ENCODE measurements at regions not wholly inside any gene's neighbourhood (a gene's known extent, or its start where the extent isn't known, plus 50 kb on each side); places are given as distances from the start of the nearest gene placed in this dataset.
A peak's percentile ranks its signal among the peaks of the same experiment; 100 is the strongest.

DNA sequence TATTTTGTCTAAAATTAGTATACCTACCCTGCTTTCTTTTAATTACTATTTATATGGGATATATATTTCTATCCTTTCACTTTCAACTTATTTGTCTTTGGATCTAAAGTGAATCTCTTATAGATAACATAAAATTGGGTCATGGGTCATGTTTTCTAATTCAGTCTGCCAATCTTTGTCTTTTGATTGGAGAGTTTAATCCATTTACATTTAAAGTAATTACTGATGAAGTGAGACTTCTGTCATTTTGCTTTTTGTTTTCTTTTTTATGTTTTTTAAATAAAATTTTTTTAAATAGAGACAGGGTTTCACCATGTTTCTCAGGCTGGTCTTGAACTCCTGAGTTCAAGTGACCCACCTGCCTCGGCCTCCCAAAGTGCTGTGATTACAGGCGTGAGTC lies 50.5 kb upstream of the PRDM1 start:
- DNase-seq, result no peak

DNA sequence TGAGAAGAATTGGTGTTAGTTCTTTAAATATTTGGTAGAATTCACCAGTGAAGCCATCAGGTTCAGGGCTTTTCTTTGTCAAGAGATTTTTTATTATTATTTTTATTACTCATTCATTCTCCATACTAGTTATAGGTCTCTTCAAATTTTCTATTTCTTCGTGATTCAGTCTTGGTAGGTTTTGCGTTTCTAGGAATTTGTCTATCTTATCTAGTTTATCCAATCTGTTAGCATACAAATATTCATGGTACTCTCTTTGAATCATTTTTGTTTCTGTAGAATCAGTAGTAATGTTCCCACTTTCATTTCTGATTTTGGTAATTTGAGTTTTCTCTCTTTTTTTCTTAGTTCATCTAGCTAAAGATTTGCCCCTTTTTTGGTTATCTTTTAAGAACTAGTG lies 52.3 kb upstream of the PRDM1 start:
- DNase-seq, result no peak

DNA sequence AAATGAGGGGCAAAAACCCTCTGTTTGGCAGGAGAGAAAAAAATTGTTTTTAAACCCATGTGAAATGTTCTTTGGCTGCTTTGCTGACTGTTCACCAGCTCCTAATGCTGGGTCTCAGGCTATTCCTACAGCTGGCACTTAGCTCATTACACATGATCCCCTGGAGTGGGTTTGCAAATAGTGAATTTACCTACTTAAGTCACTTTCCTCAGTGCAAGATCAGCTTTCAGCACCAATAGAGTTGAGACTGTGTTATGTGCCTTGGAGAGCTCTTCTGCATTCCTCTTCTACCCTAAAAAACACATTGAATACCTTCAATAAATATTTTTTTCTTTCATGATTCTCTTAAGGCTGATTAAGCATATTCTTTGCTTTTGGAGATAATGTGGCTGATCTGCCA lies 58.4 kb upstream of the PRDM1 start:
- DNase-seq, result no peak

DNA sequence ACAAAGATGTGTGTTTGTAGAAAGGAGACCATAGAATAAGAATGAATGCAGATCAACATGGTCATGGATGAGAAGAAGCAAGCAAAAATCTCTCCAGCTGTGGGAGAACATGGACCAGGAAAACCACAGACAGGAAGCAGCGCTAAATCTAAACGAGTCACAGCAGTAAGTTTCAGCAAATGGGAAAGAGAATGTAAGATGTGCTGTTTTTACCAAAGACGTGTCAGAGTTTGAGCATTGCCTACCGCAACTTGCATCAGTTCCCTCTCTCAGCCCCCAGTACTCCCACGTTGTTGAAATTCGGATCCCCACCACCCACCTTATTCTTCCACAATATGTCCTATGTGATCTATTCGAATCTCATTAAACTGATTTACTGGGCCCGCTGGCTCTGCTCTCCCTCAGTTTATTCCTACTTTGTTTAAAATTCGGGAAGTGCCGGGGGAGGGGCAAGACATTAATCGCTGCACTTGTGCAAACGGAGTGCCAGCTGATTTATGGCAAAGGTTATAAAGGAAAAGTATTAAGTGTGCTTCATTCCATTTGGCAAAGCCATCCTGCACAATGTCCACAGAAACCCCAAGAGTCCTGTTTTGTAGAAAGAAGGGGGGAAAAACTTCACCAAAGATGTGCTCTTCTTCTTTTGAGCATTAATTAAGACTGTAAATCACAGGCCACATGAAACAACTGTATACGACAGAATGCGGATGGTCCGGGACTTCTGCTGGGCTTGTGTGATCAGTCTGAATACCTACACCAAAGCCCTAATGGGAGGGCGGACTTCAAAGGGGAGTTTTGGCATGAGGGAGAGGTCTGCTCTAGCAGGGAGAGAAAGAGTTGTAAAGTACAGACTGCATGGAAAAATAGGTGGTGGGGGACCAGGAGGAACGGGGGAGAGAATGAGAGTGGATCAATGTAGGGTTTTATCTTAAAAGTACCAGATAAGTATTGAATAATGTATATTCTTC lies 59.1 kb upstream of the PRDM1 start:
- DNase-seq, result no peak

DNA sequence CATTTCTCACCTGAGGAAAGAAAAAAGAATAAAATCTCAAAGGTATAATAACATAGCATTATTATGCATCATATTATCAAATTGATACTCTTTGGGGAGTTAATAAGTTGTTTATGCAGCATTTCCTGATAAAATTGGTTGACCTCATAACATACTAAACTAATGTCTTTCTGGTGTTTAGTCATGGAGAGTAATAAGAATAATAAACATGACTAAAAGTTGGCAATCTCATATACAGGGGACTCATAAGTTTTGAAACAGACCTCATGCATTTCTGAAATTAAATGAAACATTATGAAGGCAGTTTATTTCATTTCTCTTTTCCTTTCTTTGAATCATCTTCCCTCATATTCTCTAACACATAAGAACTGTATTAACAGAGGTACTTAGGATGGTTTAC lies 60.5 kb upstream of the PRDM1 start:
- no peak for DNase-seq

DNA sequence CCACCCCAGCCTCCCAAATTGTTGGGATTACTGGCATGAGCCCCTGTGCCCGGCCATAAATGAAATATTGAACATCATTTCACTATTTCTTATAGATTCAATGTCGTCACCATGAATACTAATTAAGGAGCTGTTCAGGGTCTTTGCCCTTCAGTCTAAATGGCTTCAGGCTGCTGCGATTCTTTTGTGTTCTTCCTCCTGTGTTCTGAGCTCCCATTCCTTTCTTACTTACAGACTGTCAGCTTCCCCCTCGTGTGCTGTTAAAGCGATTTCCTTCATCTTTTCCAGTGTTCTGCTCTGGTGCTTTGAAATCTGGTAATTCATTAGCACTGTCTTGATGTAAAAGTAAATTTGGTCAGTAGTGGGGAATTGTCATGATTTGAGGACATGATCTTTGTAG lies 63.3 kb upstream of the PRDM1 start:
- DNase-seq, result no peak

DNA sequence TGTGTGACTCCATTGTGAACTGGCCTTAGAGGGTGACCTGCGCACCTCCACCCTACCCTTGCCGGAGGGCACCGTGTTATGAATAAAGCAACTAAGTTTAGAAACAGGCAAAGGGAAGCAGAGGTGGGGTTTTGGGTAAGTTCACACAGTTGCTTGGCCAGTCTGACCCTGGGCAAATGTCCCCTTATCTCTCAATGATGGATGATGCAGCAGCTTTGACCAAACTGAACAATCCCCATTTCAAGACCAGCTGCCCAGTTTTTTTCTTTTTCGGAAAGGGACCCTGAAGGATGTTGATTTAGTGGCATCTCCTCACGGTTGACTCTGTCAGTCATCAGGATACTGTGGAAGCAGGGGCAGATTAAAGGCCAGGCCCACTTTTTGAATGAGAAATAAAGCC lies 68.7 kb upstream of the PRDM1 start:
- DNase-seq, result no peak

DNA sequence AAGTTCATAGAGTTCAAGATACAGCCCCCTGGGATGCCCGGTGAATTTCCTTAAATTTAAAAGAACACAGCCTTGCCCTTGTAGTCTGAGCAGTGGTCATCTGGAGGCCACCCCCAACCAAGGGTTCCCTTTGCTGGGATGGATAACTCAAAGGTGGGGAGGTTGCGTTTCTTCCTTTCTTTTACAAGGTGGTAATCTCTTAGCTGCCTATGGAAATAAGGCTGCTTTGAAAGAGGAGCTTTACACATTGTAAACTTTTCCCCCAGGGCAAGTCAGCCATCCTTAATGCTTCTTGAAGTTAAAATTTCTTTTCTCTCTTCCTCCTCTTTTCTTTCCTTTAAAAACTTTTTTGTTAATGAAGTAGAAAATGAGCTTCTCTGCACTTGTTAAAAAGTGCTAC lies 71.2 kb upstream of the PRDM1 start:
- DNase-seq, result no peak

DNA sequence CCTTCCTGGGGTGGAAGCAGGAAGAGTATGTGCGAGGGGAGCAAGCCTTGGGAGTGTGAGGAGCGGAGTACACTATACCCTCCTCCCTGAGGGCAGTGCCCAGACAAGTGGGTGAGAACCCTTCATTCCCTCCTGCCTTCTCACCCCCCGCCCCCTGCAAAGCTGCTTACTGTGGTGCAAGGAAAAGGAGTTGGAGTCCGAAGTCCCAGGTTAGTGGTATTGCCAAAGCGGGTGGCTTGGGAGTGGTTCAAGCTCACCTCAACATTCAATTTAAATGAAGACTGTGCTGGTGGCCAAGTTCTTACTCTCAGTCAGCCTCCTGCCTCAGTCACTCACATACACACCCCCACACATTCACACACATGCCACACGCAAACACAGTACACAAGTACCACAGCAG lies 74.7 kb upstream of the PRDM1 start:
- DNase-seq, result no peak

DNA sequence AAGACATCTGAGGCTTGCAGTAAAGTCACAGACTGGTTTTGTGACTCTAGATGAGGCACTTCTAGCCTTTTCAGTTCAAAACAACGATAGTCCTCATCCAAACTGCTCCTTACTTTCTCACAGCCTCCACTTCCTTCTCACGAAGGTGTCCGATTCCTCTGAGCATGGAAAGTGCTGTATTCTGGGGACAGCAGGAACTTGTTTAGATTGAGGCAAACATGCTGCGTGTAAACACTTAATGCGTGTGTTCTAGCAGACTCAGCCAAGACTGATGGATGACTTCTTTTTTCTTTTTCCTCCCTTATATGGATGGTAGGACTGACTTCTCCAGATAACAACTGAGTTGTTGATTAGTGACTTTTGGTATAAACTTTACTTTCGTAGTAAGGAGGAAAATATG lies 80.2 kb upstream of the PRDM1 start:
- DNase-seq, result no peak

DNA sequence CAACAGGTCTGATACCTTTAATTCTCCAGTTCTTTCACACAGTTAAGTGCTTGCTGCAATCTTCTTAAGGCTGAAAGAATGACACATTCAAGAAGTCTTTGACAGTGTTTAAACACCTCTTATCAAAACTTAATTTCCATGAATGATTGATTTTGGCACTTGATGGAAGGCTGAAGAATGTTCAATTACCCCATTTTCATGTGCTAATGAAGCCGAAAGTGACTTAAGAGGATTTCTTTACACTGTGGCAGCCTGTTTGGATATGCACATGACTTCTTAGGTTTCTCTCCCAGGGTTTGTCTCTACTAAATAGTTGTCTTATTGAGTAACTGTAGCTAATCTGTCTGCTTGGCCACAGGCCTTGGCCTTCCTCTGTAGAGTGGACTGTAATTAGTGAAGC lies 81.1 kb upstream of the PRDM1 start:
- no peak for DNase-seq

DNA sequence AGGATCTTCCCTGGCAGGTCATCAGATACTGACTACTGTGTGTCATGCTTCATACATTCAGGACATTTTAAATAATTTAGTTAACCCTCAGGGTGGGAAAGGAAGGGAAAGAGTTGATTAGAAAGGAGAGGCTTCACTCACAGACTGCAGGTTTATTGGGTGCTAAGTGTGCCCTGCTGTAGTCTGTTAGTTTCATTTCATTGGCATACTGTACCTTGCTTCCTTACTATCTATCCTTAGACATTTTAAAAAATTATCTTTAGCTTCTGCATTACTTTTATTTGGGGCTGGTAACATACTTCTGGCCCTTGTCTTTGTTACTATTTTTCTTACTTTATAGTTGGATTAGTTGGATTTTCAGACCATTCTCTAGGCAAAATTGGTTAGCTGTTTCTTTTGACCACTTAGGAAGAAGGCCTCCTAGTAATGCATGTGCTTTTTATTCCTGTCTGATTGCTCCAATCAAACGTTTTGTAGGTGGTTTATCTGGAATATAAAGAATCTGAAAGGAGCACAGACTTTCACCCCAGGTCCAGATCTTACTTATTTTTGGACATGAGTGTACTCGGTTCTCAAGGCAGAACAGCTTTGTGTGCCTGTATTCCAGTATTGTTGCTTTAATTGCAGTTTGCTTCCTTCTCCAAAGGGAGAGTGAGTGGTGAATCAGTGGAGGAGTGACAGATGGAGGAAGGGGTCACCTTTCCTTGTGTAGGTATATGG lies 82.7 kb upstream of the PRDM1 start:
- no peak for DNase-seq

DNA sequence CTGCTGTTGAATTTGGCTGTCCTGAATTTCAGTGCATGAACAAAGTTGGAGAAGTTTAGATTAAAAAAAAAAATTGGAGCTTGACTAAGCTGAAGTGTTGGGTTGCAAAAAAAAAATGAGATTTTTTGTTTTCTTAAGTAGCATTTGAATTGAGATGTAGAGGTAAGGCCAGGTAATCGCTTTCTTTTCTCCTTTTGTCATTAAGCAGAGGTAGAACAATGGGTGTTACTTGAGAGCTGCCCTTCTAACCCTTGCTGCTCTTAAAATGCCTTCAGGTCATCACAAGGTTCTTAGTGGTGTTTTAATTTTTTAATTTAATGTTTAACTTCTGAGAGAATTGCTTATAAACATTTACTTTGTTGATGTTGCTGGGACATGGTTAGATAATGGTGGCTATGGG lies 84.1 kb upstream of the PRDM1 start:
- no peak for DNase-seq

DNA sequence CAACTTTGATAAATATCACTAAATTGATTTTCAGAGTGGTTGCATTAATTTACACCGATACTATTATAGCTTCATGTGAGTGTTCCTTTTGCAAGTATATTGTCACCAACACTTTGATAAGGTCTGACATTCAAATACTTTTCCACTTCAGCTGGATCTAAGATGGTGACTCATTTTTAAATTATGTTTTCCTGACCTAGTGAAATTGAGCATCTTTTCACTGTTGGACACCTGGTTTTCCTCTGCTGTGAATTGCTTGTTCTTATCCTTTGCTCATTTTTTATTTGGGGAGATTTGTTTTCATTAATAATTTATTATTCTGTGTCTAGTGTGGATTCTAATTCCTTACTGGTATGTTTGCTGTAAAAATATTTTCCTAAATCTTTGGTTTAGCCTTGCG lies 85.2 kb upstream of the PRDM1 start:
- DNase-seq, result no peak

DNA sequence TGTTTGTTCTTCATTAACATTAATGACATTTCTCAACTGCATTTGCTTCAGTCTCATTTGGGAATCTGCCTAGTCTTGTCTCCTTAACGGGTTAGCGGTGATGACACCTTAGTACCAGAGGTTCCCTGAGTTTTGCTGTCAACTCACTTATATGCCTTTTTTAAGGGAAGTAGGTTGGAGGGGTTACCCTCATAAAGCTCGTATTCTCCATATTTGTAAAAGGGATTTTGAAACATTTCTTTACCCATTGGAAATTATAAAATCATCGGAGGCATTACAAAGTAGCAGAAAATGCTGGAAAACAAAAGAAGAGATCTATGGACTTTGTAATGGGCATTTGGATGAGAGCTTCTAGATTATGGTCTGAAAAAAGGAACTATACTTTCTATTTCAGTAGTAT lies 88.7 kb upstream of the PRDM1 start:
- no peak for DNase-seq

DNA sequence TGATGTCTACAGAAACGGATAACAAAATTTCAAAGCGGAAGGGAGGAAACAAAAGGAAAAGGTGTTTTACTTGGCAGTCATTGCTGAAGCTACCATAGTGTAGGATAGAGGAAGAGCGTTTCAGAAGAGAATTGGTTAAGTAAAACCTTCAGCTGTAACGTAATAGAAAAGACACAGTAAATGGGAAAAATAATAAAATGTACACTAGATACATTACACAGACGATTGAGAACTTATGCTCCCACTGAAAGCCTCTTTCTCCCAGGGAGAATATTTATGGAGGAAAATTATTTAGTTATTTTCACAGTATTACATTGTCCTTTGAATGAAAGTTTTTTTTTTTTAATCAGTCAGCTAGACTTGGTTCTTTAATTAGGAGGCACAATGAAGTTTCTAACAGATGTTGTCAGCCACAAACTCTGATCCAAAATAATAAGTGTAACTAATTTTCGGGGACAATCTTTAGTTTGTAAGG lies 90.7 kb upstream of the PRDM1 start:
- no peak for DNase-seq

DNA sequence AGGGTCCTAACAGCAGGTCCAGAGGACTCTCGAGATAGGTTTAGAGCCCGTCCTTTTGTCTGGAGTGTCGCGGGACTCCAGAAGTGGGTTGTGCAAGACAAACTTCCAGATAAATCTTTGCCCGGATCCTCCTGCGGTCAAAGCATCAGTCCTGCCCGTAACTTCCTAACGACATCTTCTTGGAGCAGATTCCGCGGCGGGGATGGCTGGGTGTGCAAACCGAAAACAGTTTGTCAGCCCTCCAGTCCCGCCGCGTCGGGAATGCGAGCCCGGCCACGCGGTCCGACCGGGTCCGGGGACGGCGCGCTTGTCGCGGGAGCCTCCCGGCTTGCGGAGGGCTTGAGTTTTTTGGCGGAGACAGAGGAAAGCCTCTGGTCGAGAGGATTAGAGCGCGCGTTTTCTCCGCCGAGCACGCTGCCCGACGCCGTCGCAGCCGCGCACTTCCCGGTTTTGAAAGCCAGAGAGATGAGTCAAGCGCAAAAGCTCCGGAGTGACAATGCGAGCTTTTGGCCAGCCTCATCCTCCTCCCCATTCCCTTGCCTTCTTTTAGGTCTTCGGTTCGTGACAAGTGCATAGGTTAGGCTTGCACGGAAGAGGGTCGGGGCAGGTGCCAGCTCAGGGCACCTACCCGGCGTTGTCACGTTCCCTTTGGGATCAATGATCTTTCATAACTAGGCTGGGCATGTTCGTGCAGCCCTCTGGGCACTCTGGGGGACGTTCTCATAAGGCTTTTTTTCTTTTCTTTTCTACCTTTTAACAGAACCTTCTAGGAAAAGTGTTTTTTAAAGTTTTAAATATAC lies 91.3 kb upstream of the PRDM1 start:
- DNase-seq, result peak; percentile 13

DNA sequence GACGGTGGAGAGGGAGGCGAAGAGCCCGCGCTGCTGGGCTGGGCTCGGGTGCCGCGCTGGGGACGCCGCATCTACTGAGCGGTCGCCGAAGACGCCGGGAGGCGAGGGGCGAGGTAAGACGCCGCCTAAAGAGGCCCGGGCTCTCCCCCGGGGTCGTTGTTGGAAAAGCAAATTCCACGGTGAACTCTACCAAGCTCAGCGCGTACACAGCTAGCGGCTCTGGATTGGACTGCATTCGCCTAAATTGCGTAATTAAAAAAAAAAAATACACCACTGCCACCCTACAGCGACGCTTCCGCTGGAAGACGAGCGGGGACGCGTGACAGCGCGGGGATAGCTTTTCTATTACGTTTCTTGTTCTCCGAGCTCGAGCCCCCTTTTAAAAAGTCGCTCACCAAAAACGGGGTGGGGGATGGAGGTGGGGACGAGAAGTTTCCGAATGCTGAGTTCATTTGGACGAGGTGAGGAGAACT lies 92.0 kb upstream of the PRDM1 start:
- DNase-seq, result no peak

DNA sequence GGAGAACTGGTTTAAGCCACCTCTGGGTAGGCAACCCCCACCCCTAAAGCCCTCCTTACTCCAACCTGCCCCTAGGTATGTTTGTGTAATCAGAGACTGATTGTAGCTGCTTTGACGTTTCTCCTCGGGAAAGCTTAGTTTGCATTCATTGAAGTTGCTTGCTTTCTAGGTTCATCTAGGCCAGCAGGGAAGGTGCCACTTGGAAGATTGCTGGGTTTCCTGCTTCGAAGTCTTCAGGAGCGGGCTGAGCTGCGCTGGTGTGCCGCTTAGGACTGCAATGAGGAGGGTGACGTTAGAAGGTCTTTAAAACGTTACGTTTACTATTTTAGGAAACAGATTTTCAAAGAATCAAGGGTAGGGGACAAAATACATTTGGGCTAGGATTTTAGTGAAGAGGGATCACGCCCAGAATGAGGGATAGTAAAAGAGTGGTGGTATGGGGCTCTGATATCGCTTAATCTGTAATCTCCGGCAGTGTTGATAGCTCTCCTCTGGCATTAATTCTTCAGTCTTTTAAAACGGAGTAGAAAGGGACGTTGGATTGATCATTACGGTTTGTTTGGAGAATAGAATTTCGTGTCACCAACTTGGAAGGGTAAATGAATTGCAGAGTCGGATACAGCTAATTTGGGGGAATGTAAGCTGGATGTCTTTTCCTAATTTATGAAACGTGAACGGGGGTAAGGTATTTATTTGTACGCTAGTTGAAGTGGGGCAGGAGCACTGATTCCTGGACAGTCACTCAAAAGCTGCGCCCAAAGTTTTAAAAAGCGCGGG lies 92.6 kb upstream of the PRDM1 start:
- no peak for DNase-seq

DNA sequence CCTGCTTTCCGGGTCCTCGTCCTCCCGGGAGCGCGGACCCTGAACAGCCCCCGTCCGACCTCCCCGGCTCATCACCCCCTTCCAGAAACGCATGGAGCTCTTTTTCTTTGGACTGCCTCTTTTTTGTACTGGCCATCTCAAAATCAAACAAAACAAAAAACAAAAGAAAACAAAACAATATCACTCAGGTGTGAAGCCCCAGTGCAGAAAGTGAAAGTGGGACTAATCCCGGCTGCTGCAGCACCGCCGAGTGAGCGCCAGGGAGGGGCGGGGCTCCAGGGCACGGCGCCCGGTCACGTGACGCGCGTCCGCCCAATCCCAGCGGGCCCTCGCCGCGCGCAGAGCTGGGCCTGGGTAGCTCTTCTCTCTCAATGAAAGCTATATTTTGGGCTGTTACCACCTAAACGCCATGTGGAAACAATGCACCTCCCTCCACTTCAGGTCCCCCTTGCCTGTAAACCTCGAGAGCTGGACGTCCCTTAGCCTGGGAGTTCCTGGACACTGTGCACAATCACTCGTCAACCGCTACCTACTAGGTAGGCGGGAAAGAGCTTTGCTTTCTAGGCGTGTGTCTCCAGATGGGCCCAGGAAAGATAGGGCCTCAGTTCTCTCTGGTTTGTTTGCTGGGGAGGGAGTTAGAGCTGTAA lies 93.7 kb upstream of the PRDM1 start:
- peak; percentile 31 for DNase-seq

DNA sequence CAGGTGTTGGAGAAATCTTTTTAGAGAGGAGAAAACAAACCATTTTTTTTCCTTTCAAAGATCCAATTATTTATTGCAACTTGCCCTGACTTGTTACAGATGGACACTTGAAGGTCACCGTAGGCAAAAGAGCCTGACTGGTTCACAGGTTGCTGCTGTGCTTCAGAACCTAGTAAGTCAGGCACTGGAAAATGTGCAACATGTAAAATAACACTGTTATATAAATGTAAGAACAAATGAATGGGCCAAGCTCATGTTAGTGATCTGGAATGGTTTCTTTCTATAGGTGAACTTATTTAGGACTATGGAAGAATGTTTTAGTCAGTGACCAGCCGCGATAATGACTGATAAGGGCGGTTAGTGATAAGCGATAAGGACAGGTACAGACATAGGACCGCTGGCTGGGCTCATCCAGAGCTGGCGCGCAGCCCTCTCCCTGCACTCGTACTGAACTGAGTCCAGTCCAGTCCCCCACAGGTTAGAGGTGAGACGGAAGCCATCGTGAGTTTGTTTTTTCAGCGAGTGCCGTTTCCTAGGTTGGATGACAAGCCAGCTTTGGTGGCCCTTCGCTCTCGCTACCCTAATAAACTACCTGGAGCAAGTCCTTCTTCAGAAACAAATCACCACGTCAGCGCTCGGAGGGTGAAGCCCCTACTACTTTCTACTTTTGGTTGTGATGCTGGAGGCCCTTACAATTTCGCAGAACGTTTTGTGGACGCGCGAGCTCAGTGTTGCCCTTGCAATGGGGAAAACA lies 94.4 kb upstream of the PRDM1 start:
- no peak for DNase-seq
